HCT116 (cell line): ENCODE measurements at regions not wholly inside any gene's neighbourhood (a gene's known extent, or its start where the extent isn't known, plus 50 kb on each side); places are given as distances from the start of the nearest gene placed in this dataset.

Experiments
- ATAC-seq: fragments of 200-7000 bp; cut with Tn5 transposase; 2 replicates; pipeline ENCODE4 v1.9.1; 2020; ENCODE audit warnings: mild to moderate bottlenecking, moderate library complexity
- BruUV-seq: library from RNA; stranded (reverse); fragments of 400-500 nt; replicated peaks from 2 replicates; lab custom pipeline; 2021; lab: Mats Ljungman, UMichigan
- CTCF ChIA-PET: fragments of 300-600 bp; sonication (Branson Sonifier 250); formaldehyde crosslinking; loops from one replicate; lab custom pipeline; 2021; ENCODE audit warnings: antibody characterized with exemption; lab: Charles Lee
- POLR2A ChIA-PET: fragments of 300-600, 350-600 bp; sonication (Branson Sonifier 250); formaldehyde crosslinking; loops from one replicate; lab custom pipeline; 2021; ENCODE audit warnings: antibody characterized with exemption; lab: Charles Lee
- RAD21 ChIA-PET, 2 experiments: fragments of 300-600 bp; sonication (Branson Sonifier 250); formaldehyde crosslinking; loops; one replicate each; lab custom pipeline; 2023; ENCODE audit warnings: low total read pairs in 2 of 2; ENCODE audit not compliant: uncharacterized antibody in 2 of 2, unreplicated experiment in 2 of 2, low non-redundant PET in 1 of 2; lab: Charles Lee
- DNase-seq: peaks from one replicate; pipeline ENCODE4 v3.0.0-alpha.2; 2010; ENCODE audit warnings: low read depth, low spot score
- H2AFZ ChIP-seq: fragments of 200-600 bp; shearing (Covaris generic), sonication (generic); 2 replicates; pipeline ENCODE4 v1.6.1; 2017; ENCODE audit warnings: low read depth, mixed run types, mixed read lengths, antibody characterized with exemption, low read length; ENCODE audit not compliant: poor library complexity, severe bottlenecking
- H3K27ac ChIP-seq: 2 replicates; pipeline ENCODE4 v1.5.1; 2012; ENCODE audit warnings: low read depth, low read length
- H3K27me3 ChIP-seq: fragments of 200-600 bp; sonication (generic); 2 replicates; pipeline ENCODE4 v1.6.1; 2016; ENCODE audit warnings: mixed run types, low read length, mixed read lengths; ENCODE audit not compliant: insufficient read depth
- H3K36me3 ChIP-seq, 2 experiments: fragments of 200-500 bp in 1 of 2; fragments of 200-600 bp in 1 of 2; sonication (Bioruptor generic) in 1 of 2; sonication (generic) in 1 of 2; 2 replicates each; pipeline versions ENCODE4 v1.5.1 to v1.6.1; 2014 to 2016; ENCODE audit warnings: low read length in 2 of 2, inconsistent platforms in 1 of 2, mixed read lengths in 1 of 2, mixed run types in 1 of 2; ENCODE audit not compliant: insufficient read depth in 2 of 2, control insufficient read depth in 1 of 2
- H3K4me1 ChIP-seq, 2 experiments: fragments of 200-600 bp in 1 of 2; sonication (generic) in 1 of 2; 2 replicates each; pipeline versions ENCODE4 v1.5.1 to v1.6.1; 2012 to 2017; ENCODE audit warnings: low read length in 2 of 2, inconsistent platforms in 1 of 2, mild to moderate bottlenecking in 1 of 2, mixed read lengths in 1 of 2, mixed run types in 1 of 2, moderate library complexity in 1 of 2; ENCODE audit not compliant: insufficient read depth in 2 of 2, control insufficient read depth in 1 of 2
- H3K4me2 ChIP-seq: fragments of 200-600 bp; sonication (generic); 2 replicates; pipeline ENCODE4 v1.6.1; 2017; ENCODE audit warnings: mixed run types, low read length, mixed read lengths
- H3K4me3 ChIP-seq, 2 experiments: fragments of 200-600 bp in 1 of 2; sonication (generic) in 1 of 2; replicated peaks in 1 of 2; 2 replicates each; pipeline ENCODE4 v1.5.1; 2011 to 2016; ENCODE audit warnings: low read length in 2 of 2, control low read depth in 1 of 2, low read depth in 1 of 2, mild to moderate bottlenecking in 1 of 2, mixed read lengths in 1 of 2, mixed run types in 1 of 2
- H3K79me2 ChIP-seq: fragments of 200-600 bp; sonication (generic); 2 replicates; pipeline ENCODE4 v1.6.1; 2017; ENCODE audit warnings: mild to moderate bottlenecking, mixed run types, low read length, moderate library complexity, mixed read lengths; ENCODE audit not compliant: insufficient read depth
- H3K9ac ChIP-seq: fragments of 200-600 bp; sonication (generic); 2 replicates; pipeline ENCODE4 v1.6.1; 2016; ENCODE audit warnings: low read length, mixed read lengths
- H3K9me2 ChIP-seq: fragments of 200-600 bp; sonication (generic), shearing (Covaris generic); 2 replicates; pipeline ENCODE4 v1.6.1; 2017; ENCODE audit warnings: mixed run types, mild to moderate bottlenecking, moderate library complexity; ENCODE audit not compliant: insufficient read depth
- H3K9me3 ChIP-seq, 2 experiments: fragments of 200-500 bp in 1 of 2; fragments of 200-600 bp in 1 of 2; sonication (Bioruptor generic) in 1 of 2; sonication (generic) in 1 of 2; 2 replicates each; pipeline ENCODE4 v1.6.1; 2014 to 2017; ENCODE audit warnings: low read length in 2 of 2, mixed read lengths in 2 of 2, inconsistent platforms in 1 of 2, low read depth in 1 of 2, mild to moderate bottlenecking in 1 of 2, mixed run types in 1 of 2, moderate library complexity in 1 of 2; ENCODE audit not compliant: control insufficient read depth in 1 of 2, insufficient read depth in 1 of 2
- H4K20me1 ChIP-seq: fragments of 200-600 bp; sonication (generic), shearing (Covaris generic); 2 replicates; pipeline ENCODE4 v1.6.1; 2017; ENCODE audit warnings: mixed run types, mild to moderate bottlenecking, moderate library complexity; ENCODE audit not compliant: insufficient read depth
- CEBPB ChIP-seq: IDR thresholded peaks from 2 replicates; pipeline ENCODE4 v1.6.1; 2012; ENCODE audit warnings: low read depth
- EGR1 ChIP-seq: IDR thresholded peaks from 2 replicates; pipeline ENCODE4 v1.6.1; 2012; ENCODE audit warnings: low read depth
- EZH2 ChIP-seq: fragments of 200-600 bp; sonication (generic); IDR thresholded peaks from 2 replicates; pipeline ENCODE4 v1.6.1; 2017; ENCODE audit warnings: antibody characterized with exemption, mixed run types
- EZH2phosphoT487 ChIP-seq: fragments of 200-600 bp; IDR thresholded peaks from 2 replicates; pipeline ENCODE4 v1.6.1; 2018; ENCODE audit warnings: antibody characterized with exemption, borderline replicate concordance
- POLR2AphosphoS5 ChIP-seq: IDR thresholded peaks from 2 replicates; pipeline ENCODE4 v1.6.1; 2011; ENCODE audit warnings: mild to moderate bottlenecking, low read depth, low read length, moderate library complexity
- RAD21 ChIP-seq: IDR thresholded peaks from 2 replicates; pipeline ENCODE4 v1.6.1; 2012; ENCODE audit warnings: low read depth, mild to moderate bottlenecking
- SIN3A ChIP-seq: IDR thresholded peaks from 2 replicates; pipeline ENCODE4 v1.6.1; 2012; ENCODE audit warnings: low read depth
- SP1 ChIP-seq: IDR thresholded peaks from 2 replicates; pipeline ENCODE4 v1.6.1; 2012; ENCODE audit warnings: low read depth
- TCF7L2 ChIP-seq: IDR thresholded peaks from 2 replicates; pipeline ENCODE4 v1.7.0; 2011; ENCODE audit warnings: borderline replicate concordance, inconsistent platforms; ENCODE audit not compliant: insufficient read depth, insufficient read length; ENCODE audit errors: extremely low read depth
- ZNF274 ChIP-seq: fragments of 200-500 bp; sonication (Bioruptor generic); IDR thresholded peaks from 2 replicates; pipeline ENCODE4 v1.6.1; 2014; ENCODE audit warnings: mild to moderate bottlenecking, low read depth, low read length, inconsistent platforms
- intact Hi-C: fragments of 100-400 bp; cut with micrococcal nuclease; formaldehyde crosslinking; loops from 2 replicates; pipeline ENCODE4 v1.10.0; 2022
- TF ChIP-seq, protein P1 (sequence below): IDR thresholded peaks from 2 replicates; pipeline ENCODE4 v1.6.1; 2012
- TF ChIP-seq, protein P2 (sequence below): IDR thresholded peaks from 2 replicates; pipeline ENCODE4 v1.6.1; 2012; ENCODE audit warnings: low read depth
- TF ChIP-seq, protein P3 (sequence below), 3 experiments: fragments of 200-600 bp in 1 of 3; sonication (generic) in 1 of 3; IDR thresholded peaks in 2 of 3; conservative IDR thresholded peaks in 1 of 3; 2 replicates each; pipeline ENCODE4 v1.5.1; 2012 to 2017; ENCODE audit warnings: low read depth in 2 of 3, low read length in 2 of 3, antibody characterized with exemption in 1 of 3, borderline replicate concordance in 1 of 3, control low read depth in 1 of 3, mild to moderate bottlenecking in 1 of 3, mixed read lengths in 1 of 3, mixed run types in 1 of 3, moderate library complexity in 1 of 3; ENCODE audit not compliant: insufficient read depth in 1 of 3

DNA sequence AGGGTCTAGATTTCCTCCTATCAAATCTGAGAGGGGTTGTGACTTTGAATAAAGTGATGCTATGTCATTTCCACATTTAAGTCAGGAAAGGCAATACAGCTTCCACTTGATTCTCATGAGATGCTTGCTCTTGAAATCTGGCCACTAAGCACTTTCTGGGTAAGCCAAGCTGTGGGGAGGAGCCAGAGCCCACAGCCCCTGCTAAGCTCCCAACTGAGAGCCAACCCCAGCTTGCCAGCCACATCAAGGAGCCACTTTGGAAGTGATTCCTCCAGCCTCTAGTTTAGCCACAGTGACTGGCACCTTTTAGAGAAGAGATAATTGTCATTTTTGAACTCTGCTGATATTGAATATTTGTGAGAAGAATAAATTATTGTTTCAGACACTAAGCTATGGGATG is 1441.5 kb upstream of the IGFBP7 start:
- Histone ChIP-seq H3K4me3 (no peak overlapping the region), H3K4me1 (no peaks in the 10 kb centered on the region), H3K4me2 (no peak overlapping the region), H3K79me2 (no peaks in the 10 kb centered on the region), H3K9ac (no peak overlapping the region), H2AFZ (no peak overlapping the region), H3K9me2 (no peaks in the 10 kb centered on the region), H3K27me3 (no peaks in the 10 kb centered on the region), H3K36me3 (no peaks in the 10 kb centered on the region), H3K9me3 (peaks cover 7 to 29% of the 10 kb centered on the region in 2 experiments; a peak in 3 of 4 replicates), H3K27ac (no peak overlapping the region), H4K20me1 (no peaks in the 10 kb centered on the region)
- ChIA-PET CTCF (no interaction called here), POLR2A (no interaction called here), RAD21 (no interaction called here)
- DNase-seq, result no peak
- intact Hi-C loops, result no loop called here
- no peak for ATAC-seq
- TF ChIP-seq EZH2 (no peak), EZH2phosphoT487 (no peak)
- BruUV-seq, result no TSS peak

DNA sequence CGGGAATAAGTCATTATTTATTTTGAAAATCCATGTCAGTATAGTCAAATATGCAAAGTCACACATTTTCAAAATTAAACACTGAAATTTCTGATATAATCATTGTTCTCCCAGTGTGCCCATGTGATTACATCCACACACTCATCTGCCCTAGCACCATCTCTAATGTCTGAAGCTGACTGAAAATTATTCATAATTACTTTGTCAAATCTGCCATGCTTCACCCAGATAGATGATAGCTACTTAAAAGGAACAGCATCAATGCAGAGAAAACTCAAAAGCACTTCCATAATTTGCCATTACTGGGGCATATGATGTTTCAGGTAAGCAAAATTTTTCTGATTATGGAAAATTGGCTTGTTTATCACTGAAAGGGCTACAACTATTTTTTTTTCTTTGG is 1433.3 kb upstream of the IGFBP7 start:
- DNase-seq, result no peak
- TF ChIP-seq EZH2phosphoT487 (no peak), TCF7L2 (no peak), POLR2AphosphoS5 (no peak), EGR1 (no peak), SIN3A (no peak), EZH2 (no peak), RAD21 (no peak), ZNF274 (no peak), SP1 (no peak), CEBPB (no peak)
- TF ChIP-seq, protein P1, sequence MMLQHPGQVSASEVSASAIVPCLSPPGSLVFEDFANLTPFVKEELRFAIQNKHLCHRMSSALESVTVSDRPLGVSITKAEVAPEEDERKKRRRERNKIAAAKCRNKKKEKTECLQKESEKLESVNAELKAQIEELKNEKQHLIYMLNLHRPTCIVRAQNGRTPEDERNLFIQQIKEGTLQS, result no peak
- TF ChIP-seq, protein P2, sequence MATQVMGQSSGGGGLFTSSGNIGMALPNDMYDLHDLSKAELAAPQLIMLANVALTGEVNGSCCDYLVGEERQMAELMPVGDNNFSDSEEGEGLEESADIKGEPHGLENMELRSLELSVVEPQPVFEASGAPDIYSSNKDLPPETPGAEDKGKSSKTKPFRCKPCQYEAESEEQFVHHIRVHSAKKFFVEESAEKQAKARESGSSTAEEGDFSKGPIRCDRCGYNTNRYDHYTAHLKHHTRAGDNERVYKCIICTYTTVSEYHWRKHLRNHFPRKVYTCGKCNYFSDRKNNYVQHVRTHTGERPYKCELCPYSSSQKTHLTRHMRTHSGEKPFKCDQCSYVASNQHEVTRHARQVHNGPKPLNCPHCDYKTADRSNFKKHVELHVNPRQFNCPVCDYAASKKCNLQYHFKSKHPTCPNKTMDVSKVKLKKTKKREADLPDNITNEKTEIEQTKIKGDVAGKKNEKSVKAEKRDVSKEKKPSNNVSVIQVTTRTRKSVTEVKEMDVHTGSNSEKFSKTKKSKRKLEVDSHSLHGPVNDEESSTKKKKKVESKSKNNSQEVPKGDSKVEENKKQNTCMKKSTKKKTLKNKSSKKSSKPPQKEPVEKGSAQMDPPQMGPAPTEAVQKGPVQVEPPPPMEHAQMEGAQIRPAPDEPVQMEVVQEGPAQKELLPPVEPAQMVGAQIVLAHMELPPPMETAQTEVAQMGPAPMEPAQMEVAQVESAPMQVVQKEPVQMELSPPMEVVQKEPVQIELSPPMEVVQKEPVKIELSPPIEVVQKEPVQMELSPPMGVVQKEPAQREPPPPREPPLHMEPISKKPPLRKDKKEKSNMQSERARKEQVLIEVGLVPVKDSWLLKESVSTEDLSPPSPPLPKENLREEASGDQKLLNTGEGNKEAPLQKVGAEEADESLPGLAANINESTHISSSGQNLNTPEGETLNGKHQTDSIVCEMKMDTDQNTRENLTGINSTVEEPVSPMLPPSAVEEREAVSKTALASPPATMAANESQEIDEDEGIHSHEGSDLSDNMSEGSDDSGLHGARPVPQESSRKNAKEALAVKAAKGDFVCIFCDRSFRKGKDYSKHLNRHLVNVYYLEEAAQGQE, result no peak
- TF ChIP-seq, protein P3, sequence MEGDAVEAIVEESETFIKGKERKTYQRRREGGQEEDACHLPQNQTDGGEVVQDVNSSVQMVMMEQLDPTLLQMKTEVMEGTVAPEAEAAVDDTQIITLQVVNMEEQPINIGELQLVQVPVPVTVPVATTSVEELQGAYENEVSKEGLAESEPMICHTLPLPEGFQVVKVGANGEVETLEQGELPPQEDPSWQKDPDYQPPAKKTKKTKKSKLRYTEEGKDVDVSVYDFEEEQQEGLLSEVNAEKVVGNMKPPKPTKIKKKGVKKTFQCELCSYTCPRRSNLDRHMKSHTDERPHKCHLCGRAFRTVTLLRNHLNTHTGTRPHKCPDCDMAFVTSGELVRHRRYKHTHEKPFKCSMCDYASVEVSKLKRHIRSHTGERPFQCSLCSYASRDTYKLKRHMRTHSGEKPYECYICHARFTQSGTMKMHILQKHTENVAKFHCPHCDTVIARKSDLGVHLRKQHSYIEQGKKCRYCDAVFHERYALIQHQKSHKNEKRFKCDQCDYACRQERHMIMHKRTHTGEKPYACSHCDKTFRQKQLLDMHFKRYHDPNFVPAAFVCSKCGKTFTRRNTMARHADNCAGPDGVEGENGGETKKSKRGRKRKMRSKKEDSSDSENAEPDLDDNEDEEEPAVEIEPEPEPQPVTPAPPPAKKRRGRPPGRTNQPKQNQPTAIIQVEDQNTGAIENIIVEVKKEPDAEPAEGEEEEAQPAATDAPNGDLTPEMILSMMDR (IDR thresholded peaks at IDR 0.05 in 2 of 3, conservative IDR thresholded peaks at IDR 0.05 in 1 of 3; ENCODE audit: borderline replicate concordance in 1 of 3, insufficient read depth in 1 of 3, low read depth in 2 of 3, low read length in 2 of 3), result no peak

More for the DNA sequence above, 1433.3 kb upstream of the IGFBP7 start:
- Histone ChIP-seq H3K9me3 (peaks cover 7 to 8% of the 10 kb centered on the region in 2 experiments; a peak in 2 of 4 replicates), H3K36me3 (no peaks in the 10 kb centered on the region), H2AFZ (no peak overlapping the region), H3K4me2 (no peak overlapping the region), H4K20me1 (no peaks in the 10 kb centered on the region), H3K4me1 (no peaks in the 10 kb centered on the region), H3K79me2 (no peaks in the 10 kb centered on the region), H3K9me2 (no peaks in the 10 kb centered on the region), H3K27me3 (no peaks in the 10 kb centered on the region), H3K4me3 (no peak overlapping the region), H3K27ac (no peak overlapping the region), H3K9ac (no peak overlapping the region)
- ChIA-PET RAD21 (no interaction called here), POLR2A (no interaction called here), CTCF (no interaction called here)
- no peak for ATAC-seq
- intact Hi-C loops, result no loop called here
- no TSS peak for BruUV-seq
